Type B pancreatic cell (in vitro differentiated cells): ENCODE measurements at regions not wholly inside any gene's neighbourhood (a gene's known extent, or its start where the extent isn't known, plus 50 kb on each side); places are given as distances from the start of the nearest gene placed in this dataset.

Source experiments
- DNase-seq: peaks from one replicate; pipeline ENCODE4 v3.0.0; 2021; ENCODE audit warnings: mixed read lengths; ENCODE audit not compliant: unreplicated experiment; ENCODE audit errors: extremely low spot score
- H3K27ac Mint-ChIP-seq: 2 replicates; pipeline ENCODE4 v1.8.0; 2021; ENCODE audit warnings: mild to moderate bottlenecking, mixed read lengths
- H3K27me3 Mint-ChIP-seq: 2 replicates; pipeline ENCODE4 v1.8.0; 2021; ENCODE audit warnings: mixed read lengths
- H3K36me3 Mint-ChIP-seq: 2 replicates; pipeline ENCODE4 v1.8.0; 2021; ENCODE audit warnings: mixed read lengths
- H3K4me1 Mint-ChIP-seq: one replicate; pipeline ENCODE4 v1.8.0; 2021; ENCODE audit warnings: mixed read lengths; ENCODE audit not compliant: unreplicated experiment
- H3K4me3 Mint-ChIP-seq: 2 replicates; pipeline ENCODE4 v1.8.0; 2021; ENCODE audit warnings: mild to moderate bottlenecking, mixed read lengths
- H3K9me3 Mint-ChIP-seq: 2 replicates; pipeline ENCODE4 v1.8.0; 2021; ENCODE audit warnings: mixed read lengths
- TF ChIP-seq, protein P1 (sequence below): fragments of 200-600 bp; sonication (generic); conservative IDR thresholded peaks from 2 replicates; pipeline ENCODE4 v1.5.0; 2021; ENCODE audit warnings: antibody characterized with exemption, mild to moderate bottlenecking

DNA sequence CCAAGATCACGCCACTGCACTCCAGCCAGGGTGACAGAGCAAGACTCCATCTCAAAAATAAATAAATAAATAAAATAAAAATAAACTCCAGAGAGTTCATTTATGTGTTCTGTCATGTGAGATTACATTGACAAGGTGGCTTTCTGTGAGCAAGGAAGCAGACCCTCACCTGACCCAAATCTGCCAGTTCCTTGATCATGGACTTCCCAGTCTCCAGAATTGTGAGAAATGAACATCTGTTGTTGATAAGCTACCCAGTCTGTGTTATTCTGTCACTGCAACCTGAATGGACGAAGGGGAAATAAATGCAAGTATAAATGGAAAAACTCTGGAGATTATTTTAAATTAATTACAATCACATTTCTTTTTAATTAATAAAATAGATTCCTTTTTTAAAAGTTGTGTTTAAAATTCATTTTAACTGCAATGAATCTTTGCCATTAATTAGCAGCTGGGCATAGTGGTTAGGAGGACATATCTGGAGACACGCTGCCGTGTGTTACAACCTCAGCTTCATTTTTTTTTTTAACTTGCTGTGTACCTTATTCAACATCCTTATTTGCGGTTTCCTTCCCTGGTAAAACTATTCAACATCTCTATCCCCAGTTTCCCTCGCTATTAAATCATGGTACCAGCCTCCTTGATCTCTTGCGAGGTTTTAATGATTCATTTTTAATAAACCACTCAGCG lies 376.4 kb downstream of the CHSY3 start:
- TF ChIP-seq, protein P1, sequence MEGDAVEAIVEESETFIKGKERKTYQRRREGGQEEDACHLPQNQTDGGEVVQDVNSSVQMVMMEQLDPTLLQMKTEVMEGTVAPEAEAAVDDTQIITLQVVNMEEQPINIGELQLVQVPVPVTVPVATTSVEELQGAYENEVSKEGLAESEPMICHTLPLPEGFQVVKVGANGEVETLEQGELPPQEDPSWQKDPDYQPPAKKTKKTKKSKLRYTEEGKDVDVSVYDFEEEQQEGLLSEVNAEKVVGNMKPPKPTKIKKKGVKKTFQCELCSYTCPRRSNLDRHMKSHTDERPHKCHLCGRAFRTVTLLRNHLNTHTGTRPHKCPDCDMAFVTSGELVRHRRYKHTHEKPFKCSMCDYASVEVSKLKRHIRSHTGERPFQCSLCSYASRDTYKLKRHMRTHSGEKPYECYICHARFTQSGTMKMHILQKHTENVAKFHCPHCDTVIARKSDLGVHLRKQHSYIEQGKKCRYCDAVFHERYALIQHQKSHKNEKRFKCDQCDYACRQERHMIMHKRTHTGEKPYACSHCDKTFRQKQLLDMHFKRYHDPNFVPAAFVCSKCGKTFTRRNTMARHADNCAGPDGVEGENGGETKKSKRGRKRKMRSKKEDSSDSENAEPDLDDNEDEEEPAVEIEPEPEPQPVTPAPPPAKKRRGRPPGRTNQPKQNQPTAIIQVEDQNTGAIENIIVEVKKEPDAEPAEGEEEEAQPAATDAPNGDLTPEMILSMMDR: no peak
- Mint-ChIP-seq H3K4me1 (no peaks in the 10 kb centered on the region), H3K27ac (no peak overlapping the region), H3K36me3 (no peaks in the 10 kb centered on the region), H3K4me3 (no peak overlapping the region), H3K27me3 (peaks cover 2% of the 10 kb centered on the region), H3K9me3 (no peaks in the 10 kb centered on the region)
- DNase-seq: no peak

DNA sequence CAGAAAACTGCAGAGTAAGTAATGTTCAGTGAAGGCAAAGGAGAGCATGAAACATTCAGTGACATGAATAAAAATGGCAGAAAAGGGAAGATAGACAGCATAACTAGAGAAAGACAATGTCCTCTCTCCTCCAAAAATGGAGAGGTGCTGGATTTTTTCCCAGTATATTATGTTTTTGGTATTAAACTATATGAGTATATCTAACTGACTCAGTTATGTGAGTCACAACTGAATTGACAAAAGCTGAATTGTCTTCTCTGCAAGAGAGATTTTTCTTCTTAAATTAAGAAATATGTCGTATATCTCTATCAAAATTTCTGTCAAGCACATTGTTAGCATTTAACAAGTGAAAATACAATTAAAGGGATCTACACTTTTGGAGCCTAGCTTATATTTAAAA lies 375.1 kb downstream of the CHSY3 start:
- H3K4me1 Mint-ChIP-seq: no peaks in the 10 kb centered on the region
- TF ChIP-seq, protein P1: no peak
- no peak for DNase-seq
- no peaks in the 10 kb centered on the region for H3K36me3 Mint-ChIP-seq
- peaks cover 2% of the 10 kb centered on the region for H3K27me3 Mint-ChIP-seq
- H3K4me3 Mint-ChIP-seq: no peak overlapping the region
- H3K27ac Mint-ChIP-seq: no peak overlapping the region
- no peaks in the 10 kb centered on the region for H3K9me3 Mint-ChIP-seq

DNA sequence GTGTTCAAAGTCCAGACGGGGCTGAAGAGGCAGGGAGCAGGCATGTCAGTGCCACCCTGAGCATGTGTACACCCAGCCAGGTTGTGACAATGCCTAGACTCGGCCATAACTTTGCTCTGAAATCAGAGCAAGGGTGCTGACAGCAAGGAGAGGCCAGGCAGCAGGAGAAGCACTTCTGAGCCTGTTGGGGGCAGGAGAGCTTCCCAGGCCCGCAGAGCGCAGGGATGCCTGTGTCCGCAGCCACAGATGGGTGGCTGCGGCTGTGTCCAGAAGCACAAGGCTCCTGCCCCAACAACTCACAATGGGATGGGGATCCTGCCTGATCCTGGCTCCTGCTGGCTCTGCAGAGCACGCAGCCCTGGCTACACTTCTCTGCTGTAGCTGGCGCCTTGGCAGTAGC lies 373.9 kb downstream of the CHSY3 start:
- H3K4me3 Mint-ChIP-seq: no peak overlapping the region
- no peak for DNase-seq
- TF ChIP-seq, protein P1: no peak
- no peaks in the 10 kb centered on the region for H3K4me1 Mint-ChIP-seq
- H3K36me3 Mint-ChIP-seq: no peaks in the 10 kb centered on the region
- H3K27me3 Mint-ChIP-seq: peaks cover 2% of the 10 kb centered on the region
- H3K27ac Mint-ChIP-seq: no peak overlapping the region
- no peaks in the 10 kb centered on the region for H3K9me3 Mint-ChIP-seq

DNA sequence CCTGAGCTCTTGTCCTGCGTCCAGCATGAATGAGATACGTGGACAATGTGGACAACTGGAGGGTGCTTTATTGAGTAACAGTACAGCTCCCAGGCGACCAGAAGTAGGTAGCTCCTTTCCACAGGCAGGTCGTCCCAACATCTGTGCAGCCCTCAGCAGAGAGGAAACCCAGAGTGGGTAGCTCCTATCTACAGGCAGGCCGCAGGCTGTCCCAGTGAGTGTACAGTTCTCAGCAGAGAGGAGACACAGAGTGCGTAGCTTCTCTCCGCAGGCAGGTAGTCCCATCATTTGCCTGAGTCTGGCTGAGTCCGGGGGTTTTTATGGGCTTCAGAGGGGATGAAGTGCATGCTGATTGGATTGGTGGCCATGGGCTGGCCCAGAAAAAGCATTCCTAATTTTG lies 373.3 kb downstream of the CHSY3 start:
- Mint-ChIP-seq H3K4me3 (no peak overlapping the region), H3K27me3 (peaks cover 2% of the 10 kb centered on the region)

DNA sequence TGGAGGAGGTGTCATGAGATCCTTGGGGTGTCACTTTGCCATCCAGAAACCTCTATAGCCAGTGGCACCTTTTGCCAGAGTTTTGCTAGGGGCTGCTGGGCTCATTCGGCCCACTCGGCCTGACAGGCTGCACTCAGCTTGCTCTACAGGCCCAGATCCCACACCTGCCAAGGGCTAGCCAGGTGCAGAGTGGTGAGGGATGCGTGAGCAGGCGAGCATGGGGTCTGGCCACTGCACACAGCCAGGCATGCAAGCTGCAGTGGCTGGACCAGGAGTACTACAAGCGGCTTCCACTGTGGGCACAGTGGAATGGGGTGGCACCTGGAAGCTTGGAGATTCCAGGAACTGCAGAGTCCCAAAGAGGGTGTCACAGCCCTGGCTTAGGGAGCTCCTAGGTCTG lies 372.7 kb downstream of the CHSY3 start:
- Mint-ChIP-seq H3K27me3 (peaks cover 2% of the 10 kb centered on the region), H3K4me1 (no peaks in the 10 kb centered on the region), H3K27ac (no peak overlapping the region), H3K4me3 (no peak overlapping the region), H3K9me3 (no peaks in the 10 kb centered on the region), H3K36me3 (no peaks in the 10 kb centered on the region)
- DNase-seq: no peak
- TF ChIP-seq, protein P1: no peak

More for the DNA sequence above, 373.3 kb downstream of the CHSY3 start:
- H3K27ac Mint-ChIP-seq: no peak overlapping the region
- no peak for DNase-seq
- H3K9me3 Mint-ChIP-seq: no peaks in the 10 kb centered on the region
- TF ChIP-seq, protein P1: no peak
- H3K4me1 Mint-ChIP-seq: no peaks in the 10 kb centered on the region
- H3K36me3 Mint-ChIP-seq: no peaks in the 10 kb centered on the region
